Muscle of back (tissue), 3 donors: ENCODE measurements at regions not wholly inside any gene's neighbourhood (a gene's known extent, or its start where the extent isn't known, plus 50 kb on each side); places are given as distances from the start of the nearest gene placed in this dataset.

Experiments
- DNase-seq, 3 donors: peaks; one replicate each; pipeline versions ENCODE4 v3.0.0 to v3.0.0-alpha.2; 2013

DNA sequence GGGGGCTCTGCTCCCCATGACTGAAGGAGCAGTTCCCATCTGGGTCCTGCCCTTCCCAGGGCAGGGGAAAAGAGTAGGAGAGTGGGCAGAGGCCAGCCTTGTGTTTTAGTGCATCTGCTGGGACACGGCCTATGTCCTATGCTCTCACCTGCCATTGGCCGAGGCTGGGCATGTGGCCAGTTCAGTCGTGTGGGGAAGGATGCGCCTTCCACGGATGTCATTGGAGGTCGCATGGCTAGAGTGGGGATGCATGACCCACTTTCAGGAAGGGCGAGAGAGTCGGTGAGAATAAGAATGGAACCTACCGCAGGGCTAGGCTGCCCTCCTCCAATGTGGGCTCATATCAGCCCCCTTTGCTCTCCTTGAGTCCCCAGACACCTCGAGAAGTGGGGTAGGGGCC lies 70.9 kb upstream of the HAAO start:
- DNase-seq, result no peak

DNA sequence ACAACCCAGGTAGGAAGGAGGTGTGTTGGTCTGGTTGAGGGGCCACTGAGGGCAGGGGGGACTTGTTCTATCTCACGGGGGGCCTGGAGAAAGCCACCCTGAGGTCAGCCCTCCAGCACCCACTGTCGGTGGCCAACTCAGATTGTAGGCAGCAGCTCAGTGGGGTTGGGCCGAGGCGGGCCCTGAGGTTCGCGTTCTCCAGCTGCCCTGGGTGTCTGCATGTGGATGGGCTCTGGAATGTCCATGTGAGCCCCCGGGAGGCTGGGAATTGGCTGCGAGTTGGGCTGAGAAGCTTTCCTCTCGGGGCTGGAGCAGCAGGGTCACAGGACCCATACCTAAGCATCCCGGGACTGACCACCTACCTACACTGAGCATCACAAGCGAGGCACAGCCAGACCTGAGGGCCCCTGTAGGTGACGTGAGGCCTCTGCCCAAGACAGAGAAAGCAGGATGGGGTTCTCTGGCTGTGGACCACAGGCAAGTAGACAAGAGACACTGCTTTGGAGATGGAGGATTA lies 70.3 kb upstream of the HAAO start:
- no peak for DNase-seq

DNA sequence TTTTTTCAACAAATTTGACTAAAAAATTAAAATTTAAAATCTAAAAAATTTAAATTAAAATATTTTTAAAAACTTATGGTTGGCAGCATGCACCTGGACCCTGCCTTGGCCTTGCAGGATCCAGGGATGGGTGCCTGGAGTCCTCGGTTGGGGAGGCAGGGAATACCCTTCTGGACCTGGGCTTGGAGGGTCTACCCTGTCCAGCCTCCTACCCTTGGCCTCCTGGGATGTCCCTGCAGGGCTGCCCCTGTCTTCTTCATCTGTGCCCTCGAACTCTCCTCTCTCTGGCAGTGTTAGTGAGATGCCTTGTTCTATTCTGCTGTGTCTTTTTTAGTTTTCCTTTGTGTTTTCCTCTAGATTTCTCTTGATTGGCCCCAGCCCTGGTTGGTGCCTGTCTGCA lies 68.9 kb upstream of the HAAO start:
- DNase-seq, result no peak

DNA sequence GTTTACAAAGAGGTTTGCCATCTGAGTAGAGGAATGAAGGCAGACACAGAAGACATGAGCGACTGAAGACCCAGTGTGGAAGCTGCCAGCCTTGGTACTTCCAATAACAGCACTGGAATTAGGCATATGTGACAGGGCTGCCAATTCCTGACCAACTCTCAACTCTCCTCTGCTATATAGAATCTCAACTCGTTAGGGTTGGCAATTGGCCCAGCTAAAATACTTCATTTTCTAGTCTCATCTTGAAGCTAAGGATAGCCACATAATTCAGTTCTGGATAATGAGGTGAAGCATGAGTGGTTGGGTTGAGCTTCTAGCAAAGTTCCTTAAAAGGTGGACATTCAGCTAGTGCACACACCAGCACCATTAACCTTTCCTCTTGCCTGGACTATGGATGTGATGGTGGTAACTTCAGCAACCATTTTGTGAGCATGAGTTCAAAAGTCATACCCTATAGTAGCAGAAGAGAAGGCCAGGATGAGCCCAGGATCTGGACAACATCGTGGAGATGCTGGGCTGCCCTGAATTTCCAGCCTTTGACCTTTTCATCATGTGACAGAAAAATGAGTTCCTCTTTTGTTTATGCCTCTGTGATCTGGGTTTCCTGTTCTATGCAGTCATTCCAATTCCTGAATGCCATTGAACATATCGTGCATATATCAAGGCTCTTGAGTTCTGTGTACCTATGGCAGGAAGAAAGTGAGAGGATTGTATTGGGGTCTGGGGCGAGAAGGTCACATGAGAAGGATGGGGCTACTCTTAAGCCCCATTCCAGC lies 68.1 kb upstream of the HAAO start:
- no peak for DNase-seq

DNA sequence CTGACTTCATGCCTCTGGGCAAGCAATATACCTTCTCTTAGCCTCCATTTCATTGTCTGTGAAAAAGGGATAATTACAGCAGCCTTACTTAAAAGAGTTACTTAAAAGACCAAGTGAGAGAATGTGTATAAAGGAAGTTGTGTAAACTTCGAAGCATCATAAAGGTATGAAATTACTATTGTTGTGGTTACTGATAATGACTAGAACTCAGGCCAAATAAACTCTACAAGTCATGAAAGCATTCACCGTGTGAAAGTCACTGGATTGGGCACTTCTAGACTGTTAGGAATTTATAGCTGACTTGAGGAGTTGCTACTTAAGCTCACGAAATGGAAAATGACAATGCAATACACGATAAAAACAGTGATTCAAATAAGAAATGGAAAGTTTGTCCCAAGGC lies 67.4 kb upstream of the HAAO start:
- no peak for DNase-seq

DNA sequence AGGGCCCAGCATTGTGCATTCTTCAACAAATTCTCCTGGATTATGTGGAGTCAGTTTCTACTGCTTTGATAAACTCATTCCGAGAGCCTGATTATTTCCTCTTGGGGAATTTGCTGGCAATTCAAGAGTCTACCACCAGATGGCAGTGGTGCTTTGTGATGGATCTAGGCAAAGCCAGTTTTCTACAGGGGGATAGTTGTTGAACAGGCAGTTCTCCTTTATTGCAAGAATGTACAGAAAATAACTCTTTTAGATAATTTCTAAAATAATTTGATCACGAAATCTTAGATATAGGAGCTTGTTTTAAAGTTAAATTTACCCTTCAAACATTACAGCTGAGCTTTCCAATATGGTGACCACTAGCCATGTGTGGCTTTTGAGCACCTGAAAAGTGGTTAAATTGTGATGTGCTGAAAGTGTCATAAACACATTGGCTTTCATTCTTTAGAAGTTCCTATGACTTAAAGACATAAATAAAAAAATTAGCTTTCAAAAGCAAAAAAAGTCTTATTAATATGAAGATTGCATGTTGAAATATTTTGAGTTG lies 66.7 kb upstream of the HAAO start:
- DNase-seq, result peak in 2 of 3 donors; percentile 67 to 75

DNA sequence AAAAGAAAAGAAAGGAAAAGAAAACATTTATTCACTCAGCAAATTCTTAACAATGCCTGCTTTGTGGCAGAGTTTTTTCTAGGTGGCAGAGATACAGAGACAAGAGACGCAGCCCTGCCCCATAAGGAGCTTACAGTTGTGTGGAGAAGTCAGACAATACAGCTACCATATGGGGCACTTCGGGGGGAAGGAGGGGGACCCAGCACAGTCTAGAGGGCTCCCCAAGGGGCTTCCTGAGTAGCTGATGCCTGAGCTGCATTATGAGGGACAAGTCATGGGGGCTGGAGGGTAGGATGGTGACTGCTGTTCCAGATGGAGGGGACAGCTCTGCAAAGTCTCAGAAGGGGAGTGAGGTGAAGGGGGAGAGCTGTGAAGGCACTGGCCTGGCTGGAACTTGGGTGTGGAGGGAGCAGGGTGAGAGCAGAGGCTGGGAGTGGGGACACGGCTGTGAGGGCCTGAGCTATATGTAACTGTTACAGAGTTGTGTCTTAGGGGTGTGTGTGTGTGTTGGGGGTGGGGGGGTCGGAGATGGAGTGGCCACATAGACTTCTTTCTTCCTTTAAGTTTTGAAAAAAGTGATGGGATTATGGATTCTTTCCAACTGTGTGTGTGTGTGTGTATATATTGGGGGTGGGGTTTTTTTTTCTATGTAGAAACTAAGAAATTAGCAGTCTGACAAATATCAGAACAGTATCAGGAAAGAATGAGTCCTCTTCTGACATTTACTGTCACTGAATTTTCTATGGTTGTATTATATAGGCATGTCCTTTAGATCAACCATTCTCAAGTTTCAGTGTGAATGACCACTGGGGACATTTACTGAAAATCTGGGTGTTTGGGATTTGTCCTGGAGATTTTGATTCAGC lies 66.0 kb upstream of the HAAO start:
- DNase-seq, result no peak

DNA sequence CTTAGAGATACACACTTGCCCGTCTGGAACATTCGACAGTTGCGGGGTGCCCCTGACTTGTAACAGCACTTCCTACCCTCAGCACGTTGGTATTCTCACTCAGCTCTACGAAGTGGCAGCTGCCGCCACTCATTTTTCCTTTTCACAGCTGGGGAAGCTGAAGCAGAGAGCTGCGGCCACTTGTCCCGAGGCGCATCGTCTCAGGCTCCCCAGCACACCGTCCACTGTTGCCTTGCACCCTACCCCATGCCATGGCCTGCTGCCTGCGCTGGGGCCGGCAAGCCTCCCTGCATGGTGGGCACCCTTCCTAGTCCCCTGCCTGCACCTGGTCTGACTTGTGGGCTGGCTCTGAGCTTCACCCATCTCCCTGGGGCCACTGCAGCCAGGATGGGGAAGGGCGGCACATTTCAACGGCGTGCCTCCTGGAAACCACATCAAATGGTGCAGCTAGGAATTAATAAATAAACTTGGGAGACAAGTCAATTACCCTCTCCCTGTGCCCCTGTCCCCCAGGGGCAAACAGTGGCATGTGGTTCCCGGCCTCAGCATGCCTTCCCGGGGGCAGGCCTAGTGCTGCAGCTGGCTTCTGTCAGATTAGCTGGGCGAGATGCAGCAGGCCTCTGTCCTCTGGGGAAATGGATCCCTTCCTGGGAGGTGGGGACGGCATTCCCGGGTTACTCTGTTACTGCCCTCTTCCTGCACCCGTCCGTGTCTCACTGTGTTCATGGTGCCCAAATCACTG lies 64.7 kb upstream of the HAAO start:
- no peak for DNase-seq

DNA sequence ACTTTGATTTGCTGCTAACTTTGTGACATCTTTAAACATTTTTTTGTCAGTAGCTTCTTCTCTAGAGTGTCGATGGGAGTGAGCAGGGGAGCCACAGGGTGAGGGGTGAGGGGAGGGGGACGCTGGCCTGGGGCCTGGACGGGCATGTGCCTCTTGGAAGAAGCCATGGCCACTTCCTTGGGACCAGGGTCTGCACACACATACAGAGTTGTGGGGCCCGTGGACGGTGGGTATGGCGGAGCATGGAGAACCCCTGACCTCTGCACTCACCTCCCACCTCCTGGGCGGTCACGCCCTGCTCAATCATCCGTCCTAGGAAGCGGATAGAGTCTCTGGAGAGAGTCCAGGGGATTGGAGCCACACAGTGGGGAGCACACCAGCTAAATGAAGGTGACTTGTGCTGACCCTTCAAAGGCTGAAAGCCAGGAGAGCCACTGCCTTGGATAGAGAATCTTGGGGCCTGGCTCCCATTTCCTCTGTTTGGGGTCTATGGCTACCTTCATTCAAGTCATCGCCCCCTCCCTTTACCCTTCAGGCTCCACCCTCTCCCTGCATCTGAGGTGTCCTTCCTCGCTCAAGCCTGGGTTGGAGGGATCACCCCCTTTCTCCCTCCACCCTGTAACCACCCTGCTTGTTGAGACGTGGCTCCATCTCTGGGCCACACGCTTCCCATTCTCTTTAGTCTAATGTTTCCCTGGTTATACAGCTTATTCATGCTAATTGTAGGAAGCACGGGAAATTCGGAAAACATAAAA lies 63.9 kb upstream of the HAAO start:
- DNase-seq, result no peak

DNA sequence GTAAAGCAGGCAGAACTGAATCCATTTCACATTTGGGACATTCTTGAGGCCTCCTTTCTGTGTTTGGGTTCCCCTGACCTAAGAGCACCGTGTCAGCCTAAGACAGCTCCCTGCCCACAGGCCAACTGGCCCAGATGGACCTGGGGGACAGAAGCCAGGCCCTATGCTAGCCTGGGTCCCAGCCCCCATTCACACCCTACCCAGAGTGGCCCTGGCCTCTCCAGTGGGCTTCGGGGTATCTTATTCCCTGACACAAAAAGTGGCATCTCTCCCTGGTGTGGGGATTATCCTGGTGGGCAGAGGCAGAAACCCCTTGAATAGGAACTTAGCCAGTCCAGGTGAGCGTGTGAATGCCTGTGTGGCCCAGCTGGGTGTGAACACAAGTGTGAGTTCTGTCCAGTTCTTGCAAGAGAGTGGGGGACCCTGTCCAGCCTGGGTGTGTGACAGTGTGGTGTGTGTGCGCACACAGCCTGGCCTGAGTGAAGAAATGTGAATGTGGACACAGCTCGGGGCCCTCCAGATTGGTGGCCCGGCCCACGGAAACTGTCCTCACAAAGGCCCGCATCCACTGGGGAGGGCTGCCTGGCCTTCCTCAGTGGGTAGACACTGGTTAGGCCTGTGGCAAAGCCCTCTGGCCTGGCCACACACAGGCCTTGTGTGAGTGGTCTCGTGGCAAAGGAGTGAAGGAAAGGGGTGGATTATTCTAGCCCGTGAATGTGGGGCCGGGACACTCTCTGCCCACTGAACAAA lies 63.0 kb upstream of the HAAO start:
- DNase-seq, result no peak

DNA sequence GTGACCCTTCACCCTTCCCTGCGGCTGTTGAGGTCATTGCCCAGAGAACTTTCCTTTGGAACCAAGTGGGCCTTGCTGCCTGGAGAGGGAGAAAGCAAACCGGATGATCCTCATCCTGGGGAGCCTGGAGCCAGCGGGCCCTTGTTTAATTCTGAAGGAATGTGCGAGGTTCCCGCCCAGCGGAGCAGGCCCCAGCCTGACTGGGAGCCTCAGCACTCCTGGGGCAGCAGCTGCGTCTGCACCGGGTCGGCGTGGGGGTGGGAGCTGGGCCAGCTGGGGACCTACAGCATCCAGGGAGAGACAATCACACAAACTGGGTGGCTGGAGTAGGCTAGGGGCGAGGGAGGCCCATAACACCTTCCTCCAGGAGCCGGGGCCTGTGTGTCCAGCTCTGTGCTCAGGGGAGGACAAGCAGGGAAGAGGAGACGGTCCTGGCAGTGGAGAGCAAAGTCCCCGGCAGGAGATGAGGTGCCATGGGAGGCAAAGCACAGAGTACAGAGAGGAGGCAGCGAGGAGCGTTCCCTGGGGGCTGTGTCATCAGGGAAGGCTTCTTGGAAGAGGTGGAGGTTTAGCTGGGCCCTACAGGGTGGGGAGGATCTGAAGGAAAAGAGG lies 61.9 kb upstream of the HAAO start:
- DNase-seq, result peak; percentile 33 to 89 (median 62)

DNA sequence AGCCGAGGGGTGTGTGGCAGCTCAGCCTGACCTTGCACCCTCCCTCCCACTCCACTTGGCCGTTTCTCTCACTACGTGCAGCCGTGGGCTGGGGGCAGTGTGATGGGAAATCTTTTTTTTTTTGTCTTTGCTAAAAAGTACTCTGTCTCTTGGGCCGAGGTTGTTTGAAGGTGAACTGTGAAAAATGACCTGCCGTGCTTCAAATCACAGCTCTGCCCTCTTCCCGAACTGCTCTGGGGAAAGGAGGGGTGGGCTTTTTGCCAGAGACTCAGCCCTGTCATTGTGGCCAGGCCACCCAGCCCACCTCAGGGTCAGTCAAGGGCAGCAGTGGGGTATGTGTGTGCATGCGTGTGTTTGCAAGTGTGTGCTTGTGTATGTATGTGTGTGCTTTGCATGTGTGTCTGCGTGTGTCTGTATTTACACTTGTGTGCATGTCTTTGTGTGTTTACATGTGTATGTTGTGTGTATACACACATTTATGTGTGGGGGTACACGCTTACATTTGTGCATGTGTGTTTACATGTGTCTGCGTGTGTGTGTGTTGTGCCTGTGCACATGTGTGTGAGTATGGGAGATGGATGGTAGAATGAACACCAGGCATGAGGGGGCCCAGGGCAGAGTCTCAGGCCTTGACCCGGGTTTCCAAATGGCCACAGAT lies 61.3 kb upstream of the HAAO start:
- peak in 1 of 3 donors; percentile 51 for DNase-seq

DNA sequence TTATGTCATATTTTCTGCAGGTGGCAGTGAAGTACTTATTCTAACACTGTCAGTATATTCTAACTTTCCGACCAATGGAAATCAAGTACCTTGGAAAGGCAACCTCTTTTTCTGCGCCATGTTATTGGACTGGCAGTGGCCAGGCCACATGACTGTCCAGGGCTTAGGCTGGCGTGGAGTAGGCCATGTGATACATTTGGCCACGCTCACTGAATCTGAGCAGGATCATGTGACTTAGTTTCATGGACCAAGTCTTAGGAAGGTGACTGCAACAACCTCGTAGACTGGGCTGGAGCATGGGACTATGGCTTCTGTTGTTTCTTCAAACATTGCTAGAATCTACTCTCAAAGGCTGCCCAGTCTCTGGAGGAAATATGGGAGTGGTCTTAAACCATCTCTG lies 60.4 kb upstream of the HAAO start:
- DNase-seq, result no peak

DNA sequence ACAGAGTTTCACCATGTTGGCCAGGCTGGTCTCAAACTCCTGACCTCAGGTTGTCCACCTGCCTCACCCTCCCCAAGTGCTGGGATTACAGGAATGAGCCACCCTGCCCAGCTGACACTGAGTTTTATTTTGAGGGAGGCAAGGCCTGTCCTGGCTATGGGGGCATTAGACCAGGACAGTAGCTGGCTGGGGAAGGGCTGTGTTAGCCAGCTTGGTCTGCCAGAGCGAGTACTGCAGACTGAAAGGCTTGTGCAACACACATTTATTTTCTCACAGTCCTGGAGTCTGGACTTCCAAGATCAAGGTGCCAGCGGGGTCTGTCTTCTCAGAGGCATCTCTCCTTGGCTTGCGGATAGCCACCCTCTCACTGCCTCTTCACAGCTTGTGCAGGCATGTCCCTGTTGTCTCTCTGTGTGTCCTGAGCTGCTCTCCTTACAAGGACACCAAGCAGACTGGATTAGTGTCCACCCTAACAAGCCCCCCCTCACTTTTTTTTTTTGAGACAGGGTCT lies 59.4 kb upstream of the HAAO start:
- DNase-seq, result no peak

DNA sequence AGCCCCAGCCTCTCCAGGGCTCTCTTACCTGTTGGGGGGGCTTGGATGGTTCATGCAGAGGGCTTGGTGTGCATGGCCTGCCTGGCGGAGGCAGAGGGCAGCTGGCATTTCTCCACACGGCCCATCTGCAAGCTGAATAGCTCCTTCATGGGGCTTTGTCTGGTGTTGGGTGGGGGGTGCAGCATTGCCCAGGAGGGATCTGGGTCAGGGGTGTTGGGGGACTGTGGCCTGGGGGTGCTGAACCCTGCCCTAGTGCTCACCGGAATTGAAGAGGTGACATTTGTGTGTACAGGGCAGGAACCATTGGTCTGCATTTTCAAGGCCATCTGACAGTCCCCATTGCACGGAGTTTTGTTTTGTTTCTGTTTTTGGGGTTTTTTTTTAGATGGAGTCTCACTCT lies 58.8 kb upstream of the HAAO start:
- no peak for DNase-seq

DNA sequence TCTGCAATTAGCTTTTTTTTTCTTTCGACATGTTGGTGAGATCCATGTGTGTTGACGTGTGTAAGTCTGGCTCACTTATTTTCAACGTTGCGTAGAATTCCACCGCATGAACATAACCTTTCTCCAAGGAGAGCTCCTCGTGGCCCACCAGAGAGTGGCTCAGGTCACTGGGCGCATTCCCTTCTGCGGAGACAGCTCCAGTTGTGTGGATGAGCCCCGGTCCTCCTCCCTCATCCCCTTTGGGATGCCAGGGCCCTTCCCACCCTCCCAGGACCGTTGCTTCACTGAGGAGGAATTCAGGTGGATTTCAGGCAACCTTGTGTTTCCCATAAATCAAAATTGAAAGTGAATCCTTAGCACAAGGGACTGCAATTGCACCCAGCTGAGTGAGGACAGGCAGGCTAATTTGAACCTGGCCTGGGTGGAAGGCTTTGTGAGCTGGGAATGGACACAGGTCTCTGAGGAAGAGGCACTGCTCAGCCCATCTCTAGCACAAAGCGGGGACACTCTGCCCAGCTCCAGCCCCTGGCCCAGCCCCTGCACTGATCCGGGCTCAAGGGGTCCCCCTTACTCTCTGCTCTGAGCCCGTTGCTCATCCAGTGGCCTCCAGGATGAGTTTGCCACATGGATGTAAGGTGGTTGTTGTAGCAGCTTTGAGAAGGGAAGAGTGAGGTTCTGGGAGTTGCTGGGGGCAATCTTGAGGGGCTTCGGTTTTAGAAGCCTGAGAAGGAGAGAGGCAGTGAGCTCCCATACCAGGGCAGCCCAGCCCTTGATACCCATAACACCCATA lies 57.8 kb upstream of the HAAO start:
- no peak for DNase-seq

DNA sequence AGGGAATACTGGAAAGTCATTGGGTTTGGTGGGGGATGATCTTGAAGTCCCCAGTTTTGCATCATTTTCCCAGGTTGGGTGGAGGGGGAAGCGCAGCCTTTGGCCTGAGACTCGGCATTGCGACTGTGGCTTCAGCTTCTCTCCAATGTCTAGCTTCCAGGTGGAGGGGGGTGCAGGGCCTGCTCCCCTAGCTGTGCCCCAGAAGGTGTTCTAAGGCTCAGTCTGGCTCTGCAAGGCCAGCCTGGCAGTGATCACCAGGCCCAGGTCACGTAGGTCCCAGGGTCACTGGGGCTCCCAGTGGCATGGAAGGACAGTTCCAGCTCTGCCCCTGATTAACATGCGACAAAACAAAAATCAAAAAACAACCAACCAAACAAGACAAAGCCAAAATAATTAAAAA lies 56.9 kb upstream of the HAAO start:
- DNase-seq, result no peak

DNA sequence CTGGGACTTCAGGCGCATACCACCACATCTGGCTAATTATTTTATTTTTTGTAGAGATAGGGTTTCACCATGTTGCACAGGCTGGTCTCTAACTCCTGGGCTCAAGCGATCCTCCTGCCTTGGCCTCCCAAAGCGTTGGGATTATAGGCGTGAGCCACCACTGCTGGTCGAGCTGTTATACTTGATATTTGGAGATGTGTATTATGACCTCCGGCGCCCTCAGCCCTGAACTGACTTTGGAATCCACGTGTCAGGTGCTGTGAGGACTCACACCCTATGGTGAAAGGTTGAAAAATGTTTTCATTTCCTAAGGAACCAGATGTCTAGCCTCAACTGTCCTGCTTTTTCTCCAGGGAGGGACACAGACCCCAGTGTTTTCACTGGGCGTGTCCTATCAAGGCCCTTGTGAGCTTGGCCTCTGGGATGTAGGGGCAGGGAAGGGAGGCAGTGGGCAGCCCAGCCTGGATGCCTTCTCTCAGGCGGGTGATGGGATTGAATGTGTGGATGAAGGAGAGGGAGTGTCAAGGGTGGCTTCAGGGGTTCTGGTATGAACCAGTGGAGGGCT lies 56.4 kb upstream of the HAAO start:
- no peak for DNase-seq
